Natural killer cell (primary cell): ENCODE measurements at regions not wholly inside any gene's neighbourhood (a gene's known extent, or its start where the extent isn't known, plus 50 kb on each side); places are given as distances from the start of the nearest gene placed in this dataset.

Source experiments
- ATAC-seq, 3 donors: fragments of 150-1000 bp in 2 of 3; fragments of 200-7000 bp in 1 of 3; cut with Tn5 transposase; 1 replicate in 1 of 3; 2 replicates in 2 of 3; pipeline ENCODE4 v1.10.0; 2021; ENCODE audit warnings: mild to moderate bottlenecking in 2 of 3, moderate library complexity in 2 of 3
- DNase-seq, 2 donors: peaks; one replicate each; pipeline versions ENCODE4 v3.0.0 to v3.0.0-alpha.2; 2013 to 2021; ENCODE audit warnings: mixed read lengths in 1 of 2
- H3K27ac ChIP-seq: one replicate; pipeline ENCODE4 v1.5.1; 2013; ENCODE audit warnings: mild to moderate bottlenecking, low read length
- H3K27me3 ChIP-seq: one replicate; pipeline ENCODE4 v1.6.1; 2013; ENCODE audit warnings: low read length; ENCODE audit not compliant: control insufficient read depth, insufficient read depth
- H3K36me3 ChIP-seq: one replicate; pipeline ENCODE4 v1.6.1; 2013; ENCODE audit warnings: low read length; ENCODE audit not compliant: control insufficient read depth, insufficient read depth
- H3K4me1 ChIP-seq: one replicate; pipeline ENCODE4 v1.6.1; 2013; ENCODE audit warnings: low read length; ENCODE audit not compliant: control insufficient read depth, insufficient read depth
- H3K4me3 ChIP-seq: one replicate; pipeline ENCODE4 v1.5.1; 2013; ENCODE audit warnings: low read length
- H3K9me3 ChIP-seq: one replicate; pipeline ENCODE4 v1.6.1; 2013; ENCODE audit warnings: low read length; ENCODE audit not compliant: control insufficient read depth, insufficient read depth
- H3K27ac Mint-ChIP-seq, 2 donors: one replicate each; pipeline ENCODE4 v1.8.0; 2022; ENCODE audit warnings: mild to moderate bottlenecking in 2 of 2, mixed read lengths in 2 of 2, moderate library complexity in 1 of 2
- H3K27me3 Mint-ChIP-seq, 2 donors: one replicate each; pipeline ENCODE4 v1.8.0; 2022; ENCODE audit warnings: low read depth in 2 of 2, mixed read lengths in 2 of 2
- H3K36me3 Mint-ChIP-seq: one replicate; pipeline ENCODE4 v1.8.0; 2022; ENCODE audit warnings: mixed read lengths
- H3K4me1 Mint-ChIP-seq, 2 donors: one replicate each; pipeline ENCODE4 v1.8.0; 2022; ENCODE audit warnings: mixed read lengths in 2 of 2
- H3K4me3 Mint-ChIP-seq: one replicate; pipeline ENCODE4 v1.8.0; 2022; ENCODE audit warnings: mild to moderate bottlenecking, moderate library complexity, mixed read lengths
- H3K9me3 Mint-ChIP-seq, 2 donors: one replicate each; pipeline ENCODE4 v1.8.0; 2022; ENCODE audit warnings: mixed read lengths in 2 of 2
- WGBS: methylation state at CpG from one replicate; pipeline ENCODE4 v1.1.7; 2013; ENCODE audit warnings: missing lambda C conversion rate; ENCODE audit not compliant: insufficient coverage; 5-methylcytosine and 5-hydroxymethylcytosine counted together
- intact Hi-C: fragments of 100-400 bp; cut with micrococcal nuclease; formaldehyde crosslinking; loops from one replicate; pipeline ENCODE4 v1.14.2; 2022
- TF ChIP-seq, protein P1 (sequence below): fragments of 200-600 bp; IDR thresholded peaks from one replicate; pipeline ENCODE4 v1.8.0; 2022; ENCODE audit warnings: antibody characterized with exemption

- Mint-ChIP-seq H3K4me1 (no peaks in the 10 kb centered on the region), H3K4me3 (no peak overlapping the region), H3K36me3 (no peaks in the 10 kb centered on the region), H3K9me3 (no peaks in the 10 kb centered on the region), H3K27ac (no peak overlapping the region), H3K27me3 (peaks cover 0 to 6% of the 10 kb centered on the region in 2 donors)
- TF ChIP-seq, protein P1, sequence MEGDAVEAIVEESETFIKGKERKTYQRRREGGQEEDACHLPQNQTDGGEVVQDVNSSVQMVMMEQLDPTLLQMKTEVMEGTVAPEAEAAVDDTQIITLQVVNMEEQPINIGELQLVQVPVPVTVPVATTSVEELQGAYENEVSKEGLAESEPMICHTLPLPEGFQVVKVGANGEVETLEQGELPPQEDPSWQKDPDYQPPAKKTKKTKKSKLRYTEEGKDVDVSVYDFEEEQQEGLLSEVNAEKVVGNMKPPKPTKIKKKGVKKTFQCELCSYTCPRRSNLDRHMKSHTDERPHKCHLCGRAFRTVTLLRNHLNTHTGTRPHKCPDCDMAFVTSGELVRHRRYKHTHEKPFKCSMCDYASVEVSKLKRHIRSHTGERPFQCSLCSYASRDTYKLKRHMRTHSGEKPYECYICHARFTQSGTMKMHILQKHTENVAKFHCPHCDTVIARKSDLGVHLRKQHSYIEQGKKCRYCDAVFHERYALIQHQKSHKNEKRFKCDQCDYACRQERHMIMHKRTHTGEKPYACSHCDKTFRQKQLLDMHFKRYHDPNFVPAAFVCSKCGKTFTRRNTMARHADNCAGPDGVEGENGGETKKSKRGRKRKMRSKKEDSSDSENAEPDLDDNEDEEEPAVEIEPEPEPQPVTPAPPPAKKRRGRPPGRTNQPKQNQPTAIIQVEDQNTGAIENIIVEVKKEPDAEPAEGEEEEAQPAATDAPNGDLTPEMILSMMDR, result no peak
- no peaks in the 10 kb centered on the region for H3K36me3 ChIP-seq
- H3K9me3 ChIP-seq, result no peaks in the 10 kb centered on the region
- no peak overlapping the region for H3K4me3 ChIP-seq
- no peak for ATAC-seq
- H3K27me3 ChIP-seq, result no peaks in the 10 kb centered on the region
- DNase-seq, result no peak
- H3K4me1 ChIP-seq, result no peaks in the 10 kb centered on the region
- 73% methylated on average over 3 of the region's 3 CpGs for WGBS
- H3K27ac ChIP-seq, result no peak overlapping the region
- intact Hi-C loops, result no loop called here
Observed at GRCh38 chr1:57966751-57967406, 543.0 kb upstream of the DAB1 start.

- H3K27ac ChIP-seq, result no peak overlapping the region
- TF ChIP-seq, protein P1, result no peak
- intact Hi-C loops, result no loop called here
- no peaks in the 10 kb centered on the region for H3K36me3 ChIP-seq
- Mint-ChIP-seq H3K36me3 (no peaks in the 10 kb centered on the region), H3K27me3 (peaks cover 0 to 6% of the 10 kb centered on the region in 2 donors), H3K4me1 (no peaks in the 10 kb centered on the region), H3K9me3 (no peaks in the 10 kb centered on the region), H3K4me3 (no peak overlapping the region), H3K27ac (no peak overlapping the region)
- H3K4me3 ChIP-seq, result no peak overlapping the region
- H3K27me3 ChIP-seq, result no peaks in the 10 kb centered on the region
- DNase-seq, result no peak
- ATAC-seq, result no peak
- 59% methylated on average over 4 of the region's 5 CpGs for WGBS
- no peaks in the 10 kb centered on the region for H3K4me1 ChIP-seq
- H3K9me3 ChIP-seq, result no peaks in the 10 kb centered on the region
Observed at GRCh38 chr1:57966340-57966739, 542.5 kb upstream of the DAB1 start.

DNA sequence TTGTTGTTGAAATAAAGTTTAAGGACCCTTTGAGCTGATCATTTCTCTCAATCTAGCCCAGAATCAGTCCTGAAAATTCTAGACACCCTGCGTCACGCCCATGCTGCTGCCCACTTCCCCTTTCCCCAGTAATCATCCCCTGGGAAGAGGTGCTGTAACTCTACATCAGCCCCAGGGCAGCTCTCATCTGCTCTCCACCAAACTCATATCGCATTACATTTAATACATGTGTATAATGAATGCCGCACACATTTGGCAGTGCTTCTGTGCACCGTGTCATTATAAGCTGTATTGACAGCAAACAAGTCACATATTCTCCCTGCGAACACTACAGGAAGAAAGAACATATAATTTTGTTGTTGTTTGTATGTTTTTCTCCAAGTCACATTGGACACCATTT, 539.7 kb upstream of the DAB1 start:
- TF ChIP-seq, protein P1, result no peak
- no peak for ATAC-seq
- H3K27ac Mint-ChIP-seq, result no peak overlapping the region
- H3K27ac ChIP-seq, result no peak overlapping the region
- no peaks in the 10 kb centered on the region for H3K27me3 Mint-ChIP-seq
- H3K27me3 ChIP-seq, result no peaks in the 10 kb centered on the region
- no peaks in the 10 kb centered on the region for H3K9me3 Mint-ChIP-seq
- no peaks in the 10 kb centered on the region for H3K4me1 Mint-ChIP-seq
- no peak overlapping the region for H3K4me3 Mint-ChIP-seq
- H3K4me3 ChIP-seq, result no peak overlapping the region
- WGBS, result 88% methylated on average over 5 of the region's 6 CpGs
- H3K36me3 ChIP-seq, result no peaks in the 10 kb centered on the region
- intact Hi-C loops, result no loop called here
- DNase-seq, result no peak
- no peaks in the 10 kb centered on the region for H3K4me1 ChIP-seq
- H3K9me3 ChIP-seq, result no peaks in the 10 kb centered on the region
- no peaks in the 10 kb centered on the region for H3K36me3 Mint-ChIP-seq
